H1 (cell line): ENCODE measurements at regions not wholly inside any gene's neighbourhood (a gene's known extent, or its start where the extent isn't known, plus 50 kb on each side); places are given as distances from the start of the nearest gene placed in this dataset.

Source experiments
- ASH2L ChIP-seq: fragments of 200-600, 300-600 bp; sonication (generic); IDR thresholded peaks from one replicate; pipeline ENCODE4 v1.7.1; 2017; ENCODE audit warnings: low read length
- CHD2 ChIP-seq: IDR thresholded peaks from 2 replicates; pipeline ENCODE4 v1.6.1; 2012; ENCODE audit warnings: low read length, improper control_type of control experiment
- CTBP2 ChIP-seq: IDR thresholded peaks from 2 replicates; pipeline ENCODE4 v1.7.0; 2011; ENCODE audit warnings: borderline replicate concordance, mild to moderate bottlenecking, moderate library complexity, mixed read lengths, low read length; ENCODE audit not compliant: insufficient read depth, insufficient read length
- SAP30 ChIP-seq: fragments of 300-600 bp; sonication (generic); IDR thresholded peaks from 2 replicates; pipeline ENCODE4 v1.7.1; 2012; ENCODE audit warnings: low read length, moderate library complexity, mild to moderate bottlenecking, inconsistent platforms; ENCODE audit not compliant: insufficient read depth, insufficient replicate concordance
- SIRT6 ChIP-seq: IDR thresholded peaks from one replicate; pipeline ENCODE4 v1.7.1; 2012; ENCODE audit warnings: low read length, inconsistent platforms
- SIX5 ChIP-seq: IDR thresholded peaks from 2 replicates; pipeline ENCODE4 v1.6.1; 2011; ENCODE audit warnings: mild to moderate bottlenecking, low read depth, low read length
- TF ChIP-seq, protein P1 (sequence below): fragments of 300-600 bp; sonication (generic); IDR thresholded peaks from 2 replicates; pipeline ENCODE4 v1.7.1; 2012; ENCODE audit warnings: low read length, moderate library complexity, mild to moderate bottlenecking, inconsistent platforms; ENCODE audit not compliant: insufficient replicate concordance
- TF ChIP-seq, protein P2 (sequence below): IDR thresholded peaks from 2 replicates; pipeline ENCODE4 v1.6.1; 2011; ENCODE audit warnings: low read length, improper control_type of control experiment

GRCh38 chr11:32196137-32196536 is 105.3 kb downstream of the RCN1 start (continued):
- TF ChIP-seq, protein P1, sequence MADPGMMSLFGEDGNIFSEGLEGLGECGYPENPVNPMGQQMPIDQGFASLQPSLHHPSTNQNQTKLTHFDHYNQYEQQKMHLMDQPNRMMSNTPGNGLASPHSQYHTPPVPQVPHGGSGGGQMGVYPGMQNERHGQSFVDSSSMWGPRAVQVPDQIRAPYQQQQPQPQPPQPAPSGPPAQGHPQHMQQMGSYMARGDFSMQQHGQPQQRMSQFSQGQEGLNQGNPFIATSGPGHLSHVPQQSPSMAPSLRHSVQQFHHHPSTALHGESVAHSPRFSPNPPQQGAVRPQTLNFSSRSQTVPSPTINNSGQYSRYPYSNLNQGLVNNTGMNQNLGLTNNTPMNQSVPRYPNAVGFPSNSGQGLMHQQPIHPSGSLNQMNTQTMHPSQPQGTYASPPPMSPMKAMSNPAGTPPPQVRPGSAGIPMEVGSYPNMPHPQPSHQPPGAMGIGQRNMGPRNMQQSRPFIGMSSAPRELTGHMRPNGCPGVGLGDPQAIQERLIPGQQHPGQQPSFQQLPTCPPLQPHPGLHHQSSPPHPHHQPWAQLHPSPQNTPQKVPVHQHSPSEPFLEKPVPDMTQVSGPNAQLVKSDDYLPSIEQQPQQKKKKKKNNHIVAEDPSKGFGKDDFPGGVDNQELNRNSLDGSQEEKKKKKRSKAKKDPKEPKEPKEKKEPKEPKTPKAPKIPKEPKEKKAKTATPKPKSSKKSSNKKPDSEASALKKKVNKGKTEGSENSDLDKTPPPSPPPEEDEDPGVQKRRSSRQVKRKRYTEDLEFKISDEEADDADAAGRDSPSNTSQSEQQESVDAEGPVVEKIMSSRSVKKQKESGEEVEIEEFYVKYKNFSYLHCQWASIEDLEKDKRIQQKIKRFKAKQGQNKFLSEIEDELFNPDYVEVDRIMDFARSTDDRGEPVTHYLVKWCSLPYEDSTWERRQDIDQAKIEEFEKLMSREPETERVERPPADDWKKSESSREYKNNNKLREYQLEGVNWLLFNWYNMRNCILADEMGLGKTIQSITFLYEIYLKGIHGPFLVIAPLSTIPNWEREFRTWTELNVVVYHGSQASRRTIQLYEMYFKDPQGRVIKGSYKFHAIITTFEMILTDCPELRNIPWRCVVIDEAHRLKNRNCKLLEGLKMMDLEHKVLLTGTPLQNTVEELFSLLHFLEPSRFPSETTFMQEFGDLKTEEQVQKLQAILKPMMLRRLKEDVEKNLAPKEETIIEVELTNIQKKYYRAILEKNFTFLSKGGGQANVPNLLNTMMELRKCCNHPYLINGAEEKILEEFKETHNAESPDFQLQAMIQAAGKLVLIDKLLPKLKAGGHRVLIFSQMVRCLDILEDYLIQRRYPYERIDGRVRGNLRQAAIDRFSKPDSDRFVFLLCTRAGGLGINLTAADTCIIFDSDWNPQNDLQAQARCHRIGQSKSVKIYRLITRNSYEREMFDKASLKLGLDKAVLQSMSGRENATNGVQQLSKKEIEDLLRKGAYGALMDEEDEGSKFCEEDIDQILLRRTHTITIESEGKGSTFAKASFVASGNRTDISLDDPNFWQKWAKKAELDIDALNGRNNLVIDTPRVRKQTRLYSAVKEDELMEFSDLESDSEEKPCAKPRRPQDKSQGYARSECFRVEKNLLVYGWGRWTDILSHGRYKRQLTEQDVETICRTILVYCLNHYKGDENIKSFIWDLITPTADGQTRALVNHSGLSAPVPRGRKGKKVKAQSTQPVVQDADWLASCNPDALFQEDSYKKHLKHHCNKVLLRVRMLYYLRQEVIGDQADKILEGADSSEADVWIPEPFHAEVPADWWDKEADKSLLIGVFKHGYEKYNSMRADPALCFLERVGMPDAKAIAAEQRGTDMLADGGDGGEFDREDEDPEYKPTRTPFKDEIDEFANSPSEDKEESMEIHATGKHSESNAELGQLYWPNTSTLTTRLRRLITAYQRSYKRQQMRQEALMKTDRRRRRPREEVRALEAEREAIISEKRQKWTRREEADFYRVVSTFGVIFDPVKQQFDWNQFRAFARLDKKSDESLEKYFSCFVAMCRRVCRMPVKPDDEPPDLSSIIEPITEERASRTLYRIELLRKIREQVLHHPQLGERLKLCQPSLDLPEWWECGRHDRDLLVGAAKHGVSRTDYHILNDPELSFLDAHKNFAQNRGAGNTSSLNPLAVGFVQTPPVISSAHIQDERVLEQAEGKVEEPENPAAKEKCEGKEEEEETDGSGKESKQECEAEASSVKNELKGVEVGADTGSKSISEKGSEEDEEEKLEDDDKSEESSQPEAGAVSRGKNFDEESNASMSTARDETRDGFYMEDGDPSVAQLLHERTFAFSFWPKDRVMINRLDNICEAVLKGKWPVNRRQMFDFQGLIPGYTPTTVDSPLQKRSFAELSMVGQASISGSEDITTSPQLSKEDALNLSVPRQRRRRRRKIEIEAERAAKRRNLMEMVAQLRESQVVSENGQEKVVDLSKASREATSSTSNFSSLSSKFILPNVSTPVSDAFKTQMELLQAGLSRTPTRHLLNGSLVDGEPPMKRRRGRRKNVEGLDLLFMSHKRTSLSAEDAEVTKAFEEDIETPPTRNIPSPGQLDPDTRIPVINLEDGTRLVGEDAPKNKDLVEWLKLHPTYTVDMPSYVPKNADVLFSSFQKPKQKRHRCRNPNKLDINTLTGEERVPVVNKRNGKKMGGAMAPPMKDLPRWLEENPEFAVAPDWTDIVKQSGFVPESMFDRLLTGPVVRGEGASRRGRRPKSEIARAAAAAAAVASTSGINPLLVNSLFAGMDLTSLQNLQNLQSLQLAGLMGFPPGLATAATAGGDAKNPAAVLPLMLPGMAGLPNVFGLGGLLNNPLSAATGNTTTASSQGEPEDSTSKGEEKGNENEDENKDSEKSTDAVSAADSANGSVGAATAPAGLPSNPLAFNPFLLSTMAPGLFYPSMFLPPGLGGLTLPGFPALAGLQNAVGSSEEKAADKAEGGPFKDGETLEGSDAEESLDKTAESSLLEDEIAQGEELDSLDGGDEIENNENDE, result no peak
- TF ChIP-seq CTBP2, result no peak
- no peak for TF ChIP-seq SIX5
- no peak for TF ChIP-seq ASH2L
- TF ChIP-seq, protein P2, sequence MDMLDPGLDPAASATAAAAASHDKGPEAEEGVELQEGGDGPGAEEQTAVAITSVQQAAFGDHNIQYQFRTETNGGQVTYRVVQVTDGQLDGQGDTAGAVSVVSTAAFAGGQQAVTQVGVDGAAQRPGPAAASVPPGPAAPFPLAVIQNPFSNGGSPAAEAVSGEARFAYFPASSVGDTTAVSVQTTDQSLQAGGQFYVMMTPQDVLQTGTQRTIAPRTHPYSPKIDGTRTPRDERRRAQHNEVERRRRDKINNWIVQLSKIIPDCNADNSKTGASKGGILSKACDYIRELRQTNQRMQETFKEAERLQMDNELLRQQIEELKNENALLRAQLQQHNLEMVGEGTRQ, result no peak
- TF ChIP-seq SAP30, result no peak
- no peak for TF ChIP-seq SIRT6
- no peak for TF ChIP-seq CHD2
- TF ChIP-seq, all 59 proteins: peak for 0
